Nephron (organoid): ENCODE measurements at regions not wholly inside any gene's neighbourhood (a gene's known extent, or its start where the extent isn't known, plus 50 kb on each side); places are given as distances from the start of the nearest gene placed in this dataset.

Experiments used
- H3K27ac Mint-ChIP-seq, 3 experiments: 2 replicates each; pipeline ENCODE4 v1.8.0; 2020; ENCODE audit warnings: mixed read lengths in 3 of 3, mild to moderate bottlenecking in 2 of 3, moderate library complexity in 1 of 3
- H3K27me3 Mint-ChIP-seq: 2 replicates; pipeline ENCODE4 v1.8.0; 2021; ENCODE audit warnings: low read depth, mild to moderate bottlenecking, moderate library complexity, mixed read lengths
- H3K36me3 Mint-ChIP-seq: 2 replicates; pipeline ENCODE4 v1.8.0; 2020; ENCODE audit warnings: low read depth, mixed read lengths
- H3K4me1 Mint-ChIP-seq: 2 replicates; pipeline ENCODE4 v1.8.0; 2020; ENCODE audit warnings: mixed read lengths
- H3K4me3 Mint-ChIP-seq, 3 experiments: 2 replicates each; pipeline ENCODE4 v1.8.0; 2020; ENCODE audit warnings: mild to moderate bottlenecking in 3 of 3, mixed read lengths in 3 of 3, moderate library complexity in 2 of 3
- H3K9me3 Mint-ChIP-seq: 2 replicates; pipeline ENCODE4 v1.8.0; 2020; ENCODE audit warnings: mixed read lengths
- CTCF ChIP-seq, 3 experiments: fragments of 200-600 bp; sonication (generic); IDR thresholded peaks; one replicate each; pipeline ENCODE4 v1.5.0; 2021; ENCODE audit warnings: antibody characterized with exemption in 3 of 3; ENCODE audit not compliant: unreplicated experiment in 3 of 3

- no peaks in the 10 kb centered on the region for H3K27me3 Mint-ChIP-seq
- H3K9me3 Mint-ChIP-seq: no peaks in the 10 kb centered on the region
- H3K36me3 Mint-ChIP-seq: no peaks in the 10 kb centered on the region
- TF ChIP-seq CTCF (IDR thresholded peaks at IDR 0.05; ENCODE audit: unreplicated experiment in 3 of 3): no peak
- H3K4me3 Mint-ChIP-seq: no peak overlapping the region
- H3K27ac Mint-ChIP-seq: no peak overlapping the region
- no peaks in the 10 kb centered on the region for H3K4me1 Mint-ChIP-seq
These were observed 54.9 kb upstream of the NEK7 start for GRCh38 chr1:198101716-198102453.

- Mint-ChIP-seq H3K4me1 (no peaks in the 10 kb centered on the region), H3K4me3 (no peak overlapping the region), H3K36me3 (no peaks in the 10 kb centered on the region), H3K9me3 (no peaks in the 10 kb centered on the region), H3K27ac (no peak overlapping the region), H3K27me3 (no peaks in the 10 kb centered on the region)
- no peak for TF ChIP-seq CTCF (IDR thresholded peaks at IDR 0.05; ENCODE audit: unreplicated experiment in 3 of 3)
These were observed 54.4 kb upstream of the NEK7 start for GRCh38 chr1:198102454-198102827.

GRCh38 chr1:198105185-198105584 lies 51.6 kb upstream of the NEK7 start:
- Mint-ChIP-seq H3K27ac (no peak overlapping the region), H3K36me3 (no peaks in the 10 kb centered on the region), H3K27me3 (no peaks in the 10 kb centered on the region)

GRCh38 chr1:198106011-198106410 lies 50.8 kb upstream of the NEK7 start:
- no peak for TF ChIP-seq CTCF (IDR thresholded peaks at IDR 0.05; ENCODE audit: unreplicated experiment in 3 of 3)
- H3K4me1 Mint-ChIP-seq: no peaks in the 10 kb centered on the region
- H3K9me3 Mint-ChIP-seq: peaks cover 2% of the 10 kb centered on the region
- H3K27me3 Mint-ChIP-seq: no peaks in the 10 kb centered on the region
- no peak overlapping the region for H3K4me3 Mint-ChIP-seq
- no peak overlapping the region for H3K27ac Mint-ChIP-seq
- H3K36me3 Mint-ChIP-seq: no peaks in the 10 kb centered on the region

More at GRCh38 chr1:198105185-198105584, 51.6 kb upstream of the NEK7 start:
- no peak overlapping the region for H3K4me3 Mint-ChIP-seq
- no peaks in the 10 kb centered on the region for H3K4me1 Mint-ChIP-seq
- peaks cover 2% of the 10 kb centered on the region for H3K9me3 Mint-ChIP-seq
- no peak for TF ChIP-seq CTCF (IDR thresholded peaks at IDR 0.05; ENCODE audit: unreplicated experiment in 3 of 3)
